Panc1 (cell line): ENCODE measurements at regions not wholly inside any gene's neighbourhood (a gene's known extent, or its start where the extent isn't known, plus 50 kb on each side); places are given as distances from the start of the nearest gene placed in this dataset.

ENCODE experiments used
- CTCF ChIP-seq: fragments of 450-650 bp; IDR thresholded peaks from 2 replicates; pipeline ENCODE4 v1.5.1; 2017; ENCODE audit warnings: mild to moderate bottlenecking
- POLR2AphosphoS5 ChIP-seq: IDR thresholded peaks from 2 replicates; pipeline ENCODE4 v1.6.1; 2012; ENCODE audit warnings: mild to moderate bottlenecking, low read depth, low read length, moderate library complexity
- REST ChIP-seq, 2 experiments: IDR thresholded peaks; 2 replicates each; pipeline ENCODE4 v1.6.1; 2011 to 2012; ENCODE audit warnings: low read depth in 2 of 2, control low read depth in 1 of 2, low read length in 1 of 2, mild to moderate bottlenecking in 1 of 2, moderate library complexity in 1 of 2; ENCODE audit not compliant: insufficient read depth in 1 of 2
- SIN3A ChIP-seq: IDR thresholded peaks from 2 replicates; pipeline ENCODE4 v1.6.1; 2012; ENCODE audit warnings: low read depth, mild to moderate bottlenecking, low read length, moderate library complexity, borderline replicate concordance; ENCODE audit not compliant: insufficient read depth
- TCF7L2 ChIP-seq: IDR thresholded peaks from 2 replicates; pipeline ENCODE4 v1.6.1; 2011; ENCODE audit warnings: mild to moderate bottlenecking, low read depth, low read length, inconsistent platforms

- no peak for TF ChIP-seq CTCF
- no peak for TF ChIP-seq POLR2AphosphoS5
- TF ChIP-seq REST (IDR thresholded peaks at IDR 0.05; ENCODE audit: insufficient read depth in 1 of 2, low read depth in 2 of 2, low read length in 1 of 2) = no peak
- TF ChIP-seq TCF7L2 = no peak
- no peak for TF ChIP-seq SIN3A
These were observed 104.7 kb upstream of the TBC1D5 start for GRCh38 chr3:17847156-17847555.
